ENCODE measurements at regions not wholly inside any gene's neighbourhood (a gene's known extent, or its start where the extent isn't known, plus 50 kb on each side); places are given as distances from the start of the nearest gene placed in this dataset.

DNA sequence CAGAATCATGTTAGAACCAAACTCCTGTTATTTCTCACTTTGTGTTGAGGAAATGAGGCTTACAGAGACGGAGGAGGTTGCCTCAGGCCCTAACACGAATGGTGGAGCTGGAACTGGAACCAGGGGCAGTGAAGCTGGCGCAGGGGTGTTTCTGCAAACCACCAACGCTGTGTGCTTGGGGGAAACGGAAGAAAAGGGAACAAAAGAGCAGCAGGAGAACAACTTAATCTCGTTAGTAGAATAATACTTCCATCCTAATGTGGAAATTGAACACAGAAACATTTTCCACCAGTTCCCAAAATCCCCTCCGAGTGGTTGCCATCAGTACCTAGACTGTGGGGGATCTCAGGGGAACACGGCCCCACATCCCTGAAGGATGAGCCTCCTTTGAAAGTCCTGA is 103.4 kb upstream of the FRMD1 start:
- no peak for TF ChIP-seq ZBTB7A (IDR thresholded peaks at IDR 0.05; ENCODE audit: borderline replicate concordance, control insufficient read depth, low read depth, low read length)
- TF ChIP-seq, protein P1, sequence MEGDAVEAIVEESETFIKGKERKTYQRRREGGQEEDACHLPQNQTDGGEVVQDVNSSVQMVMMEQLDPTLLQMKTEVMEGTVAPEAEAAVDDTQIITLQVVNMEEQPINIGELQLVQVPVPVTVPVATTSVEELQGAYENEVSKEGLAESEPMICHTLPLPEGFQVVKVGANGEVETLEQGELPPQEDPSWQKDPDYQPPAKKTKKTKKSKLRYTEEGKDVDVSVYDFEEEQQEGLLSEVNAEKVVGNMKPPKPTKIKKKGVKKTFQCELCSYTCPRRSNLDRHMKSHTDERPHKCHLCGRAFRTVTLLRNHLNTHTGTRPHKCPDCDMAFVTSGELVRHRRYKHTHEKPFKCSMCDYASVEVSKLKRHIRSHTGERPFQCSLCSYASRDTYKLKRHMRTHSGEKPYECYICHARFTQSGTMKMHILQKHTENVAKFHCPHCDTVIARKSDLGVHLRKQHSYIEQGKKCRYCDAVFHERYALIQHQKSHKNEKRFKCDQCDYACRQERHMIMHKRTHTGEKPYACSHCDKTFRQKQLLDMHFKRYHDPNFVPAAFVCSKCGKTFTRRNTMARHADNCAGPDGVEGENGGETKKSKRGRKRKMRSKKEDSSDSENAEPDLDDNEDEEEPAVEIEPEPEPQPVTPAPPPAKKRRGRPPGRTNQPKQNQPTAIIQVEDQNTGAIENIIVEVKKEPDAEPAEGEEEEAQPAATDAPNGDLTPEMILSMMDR (IDR thresholded peaks at IDR 0.05 in 2 of 3, conservative IDR thresholded peaks at IDR 0.05 in 1 of 3; ENCODE audit: insufficient read depth in 2 of 3, low read depth in 1 of 3, low read length in 3 of 3): no peak
- TF ChIP-seq RAD21 (CRISPR knock-in tag; conservative IDR thresholded peaks at IDR 0.05 in 1 of 2, IDR thresholded peaks at IDR 0.05 in 1 of 2): no peak
- no peak for TF ChIP-seq JUNB (CRISPR knock-in tag; conservative IDR thresholded peaks at IDR 0.05)
- TF ChIP-seq MYNN (IDR thresholded peaks at IDR 0.05): no peak
- TF ChIP-seq MYNN (CRISPR knock-in tag; IDR thresholded peaks at IDR 0.05): no peak
- TF ChIP-seq SLC30A9 (CRISPR knock-in tag; IDR thresholded peaks at IDR 0.05): no peak
- TF ChIP-seq CBX2 (IDR thresholded peaks at IDR 0.05; ENCODE audit: insufficient read depth, low read length, poor library complexity, severe bottlenecking): no peak
- TF ChIP-seq POLR2AphosphoS5 (IDR thresholded peaks at IDR 0.05; ENCODE audit: control insufficient read depth, insufficient read depth, low read depth, low read length): no peak
- no peak for TF ChIP-seq MYC (IDR thresholded peaks at IDR 0.05; ENCODE audit: low read depth, low read length)
- no peak for TF ChIP-seq MYC (CRISPR knock-in tag; IDR thresholded peaks at IDR 0.05; ENCODE audit: borderline replicate concordance, low read depth)
